IMR-90 (cell line): ENCODE measurements at regions not wholly inside any gene's neighbourhood (a gene's known extent, or its start where the extent isn't known, plus 50 kb on each side); places are given as distances from the start of the nearest gene placed in this dataset.
A peak's percentile ranks its signal among the peaks of the same experiment; 100 is the strongest.

ENCODE experiments used
- ATAC-seq: fragments of 200-7000 bp; cut with Tn5 transposase; 2 replicates; pipeline ENCODE4 v1.9.1; 2020; ENCODE audit warnings: low read depth, mild to moderate bottlenecking, moderate library complexity
- BruUV-seq: library from RNA; stranded (reverse); fragments of 400-500 nt; replicated peaks from 2 replicates; lab custom pipeline; 2021; lab: Mats Ljungman, UMichigan
- CTCF ChIA-PET: fragments of 300-600 bp; formaldehyde crosslinking; extraction: SDS; loops from one replicate; lab custom pipeline; 2021; ENCODE audit warnings: antibody characterized with exemption; lab: Yijun Ruan, JAX
- POLR2A ChIA-PET: fragments of 300-600 bp; sonication (Branson Sonifier 250); formaldehyde crosslinking; loops from one replicate; lab custom pipeline; 2022; ENCODE audit warnings: antibody characterized with exemption; ENCODE audit not compliant: unreplicated experiment; lab: Charles Lee
- DNase-seq: peaks from one replicate; pipeline ENCODE4 v3.0.0; 2013
- H2AFZ ChIP-seq: replicated peaks from 2 replicates; pipeline ENCODE3; 2013; ENCODE audit warnings: low read length, mild to moderate bottlenecking; ENCODE audit not compliant: poor library complexity
- H2AK5ac ChIP-seq: 2 replicates; pipeline ENCODE4 v1.6.1; 2013; ENCODE audit warnings: low read depth, low read length, inconsistent platforms
- H2AK9ac ChIP-seq: replicated peaks from 2 replicates; pipeline ENCODE3; 2013; ENCODE audit warnings: mild to moderate bottlenecking, low read depth, low read length, moderate library complexity; ENCODE audit not compliant: poor library complexity
- H2BK120ac ChIP-seq: 2 replicates; pipeline ENCODE4 v1.6.1; 2013; ENCODE audit warnings: low read depth, low read length, inconsistent platforms
- H2BK15ac ChIP-seq: 3 replicates; pipeline ENCODE4 v1.6.1; 2013; ENCODE audit warnings: low read depth, low read length, inconsistent platforms
- H2BK20ac ChIP-seq: 2 replicates; pipeline ENCODE4 v1.6.1; 2013; ENCODE audit warnings: low read depth, mild to moderate bottlenecking, inconsistent platforms, low read length, moderate library complexity
- H2BK5ac ChIP-seq: 2 replicates; pipeline ENCODE4 v1.6.1; 2013; ENCODE audit warnings: mild to moderate bottlenecking, low read depth, low read length, inconsistent platforms; ENCODE audit not compliant: poor library complexity, severe bottlenecking
- H3K14ac ChIP-seq: replicated peaks from 2 replicates; pipeline ENCODE4 v1.6.1; 2013; ENCODE audit warnings: low read depth, low read length, inconsistent platforms
- H3K18ac ChIP-seq: 2 replicates; pipeline ENCODE4 v1.6.1; 2013; ENCODE audit warnings: low read depth, low read length, control low read depth
- H3K23ac ChIP-seq: 2 replicates; pipeline ENCODE4 v1.6.1; 2013; ENCODE audit warnings: low read depth, low read length, inconsistent platforms
- H3K27ac ChIP-seq: 2 replicates; pipeline ENCODE4 v1.5.1; 2013; ENCODE audit warnings: mild to moderate bottlenecking, control low read depth, low read length; ENCODE audit not compliant: insufficient read depth
- H3K27me3 ChIP-seq: 2 replicates; pipeline ENCODE4 v1.6.1; 2013; ENCODE audit warnings: low read length; ENCODE audit not compliant: control insufficient read depth, insufficient read depth
- H3K36me3 ChIP-seq: 2 replicates; pipeline ENCODE4 v1.6.1; 2013; ENCODE audit warnings: low read length, mixed read lengths; ENCODE audit not compliant: control insufficient read depth, insufficient read depth
- H3K4ac ChIP-seq: 2 replicates; pipeline ENCODE4 v1.6.1; 2013; ENCODE audit warnings: low read depth, low read length, inconsistent platforms
- H3K4me1 ChIP-seq: 2 replicates; pipeline ENCODE4 v1.6.1; 2013; ENCODE audit warnings: low read length, mixed read lengths; ENCODE audit not compliant: control insufficient read depth, insufficient read depth
- H3K4me2 ChIP-seq: 2 replicates; pipeline ENCODE4 v1.6.1; 2013; ENCODE audit warnings: low read depth, mild to moderate bottlenecking, control low read depth, low read length, moderate library complexity
- H3K4me3 ChIP-seq: 2 replicates; pipeline ENCODE4 v1.5.1; 2013; ENCODE audit warnings: low read depth, mild to moderate bottlenecking, control low read depth, low read length, moderate library complexity; ENCODE audit not compliant: insufficient read depth
- H3K56ac ChIP-seq: 2 replicates; pipeline ENCODE4 v1.6.1; 2013; ENCODE audit warnings: low read length, inconsistent platforms; ENCODE audit not compliant: insufficient read depth; ENCODE audit errors: extremely low read depth
- H3K79me1 ChIP-seq, 2 experiments: 2 replicates each; pipeline ENCODE4 v1.6.1; 2013; ENCODE audit warnings: low read length in 2 of 2, inconsistent platforms in 1 of 2, low read depth in 1 of 2
- H3K9ac ChIP-seq: 2 replicates; pipeline ENCODE4 v1.6.1; 2013; ENCODE audit warnings: low read depth, low read length, control low read depth
- H3K9me1 ChIP-seq: 2 replicates; pipeline ENCODE4 v1.6.1; 2013; ENCODE audit warnings: low read length, inconsistent platforms; ENCODE audit not compliant: insufficient read depth
- H3K9me3 ChIP-seq: 2 replicates; pipeline ENCODE4 v1.6.1; 2013; ENCODE audit warnings: low read length; ENCODE audit not compliant: control insufficient read depth, insufficient read depth
- H4K20me1 ChIP-seq: 2 replicates; pipeline ENCODE4 v1.6.1; 2013; ENCODE audit warnings: low read length, inconsistent platforms; ENCODE audit not compliant: insufficient read depth
- H4K5ac ChIP-seq: 2 replicates; pipeline ENCODE4 v1.6.1; 2013; ENCODE audit warnings: mild to moderate bottlenecking, low read depth, low read length, control low read depth
- H4K8ac ChIP-seq, 2 experiments: 2 replicates each; pipeline ENCODE4 v1.6.1; 2013; ENCODE audit warnings: low read depth in 2 of 2, low read length in 2 of 2, control low read depth in 1 of 2, inconsistent platforms in 1 of 2
- H4K91ac ChIP-seq: 2 replicates; pipeline ENCODE4 v1.6.1; 2013; ENCODE audit warnings: low read depth, low read length, inconsistent platforms; ENCODE audit not compliant: insufficient read depth
- FOS ChIP-seq: fragments of 150-350 bp; IDR thresholded peaks from 2 replicates; pipeline ENCODE4 v1.6.1; 2016; ENCODE audit warnings: low read depth, low read length
- RCOR1 ChIP-seq: IDR thresholded peaks from 2 replicates; pipeline ENCODE4 v1.6.1; 2012; ENCODE audit warnings: mild to moderate bottlenecking, low read length, improper control_type of control experiment; ENCODE audit not compliant: insufficient replicate concordance
- WGBS, 2 experiments: methylation state at CpG; one replicate each; pipeline versions ENCODE4 v1.1.5 to v1.1.7; 2013; ENCODE audit warnings: missing lambda C conversion rate in 2 of 2; ENCODE audit not compliant: insufficient read length in 1 of 2; ENCODE audit errors: extremely low coverage in 2 of 2; 5-methylcytosine and 5-hydroxymethylcytosine counted together
- dilution Hi-C: fragments of 300-500 bp; cut with HindIII; formaldehyde crosslinking; loops from one replicate; pipeline ENCODE4 v1.14.3; 2018; ENCODE audit warnings: low sequenced_read_pairs; ENCODE audit not compliant: unreplicated experiment
- in situ Hi-C: fragments of 300-500 bp; cut with MboI; formaldehyde crosslinking; loops from 3 replicates; pipeline ENCODE4 v1.14.3; 2019; ENCODE audit warnings: low sequenced_read_pairs, inconsistent platforms, mixed read lengths
- intact Hi-C: fragments of 100-400 bp; cut with micrococcal nuclease; formaldehyde crosslinking; loops from 2 replicates; pipeline ENCODE4 v1.10.0; 2022

- no peak overlapping the region for H2BK20ac ChIP-seq
- WGBS, 2 experiments = no CpG with 5 or more reads among the region's 3 CpGs
- no peaks in the 10 kb centered on the region for H3K79me1 ChIP-seq
- H3K56ac ChIP-seq = no peak overlapping the region
- no peak overlapping the region for H3K4ac ChIP-seq
- H4K20me1 ChIP-seq = no peaks in the 10 kb centered on the region
- DNase-seq = peak; percentile 39
- no TSS peak for BruUV-seq
- H3K4me2 ChIP-seq = no peak overlapping the region
- ChIA-PET POLR2A (no interaction called here), CTCF (interaction anchor here (0.6 kb wide), 1 partner anchor 892 kb away, joined by 3 read pairs; no protein-coding TSS in a partner anchor)
- peak overlapping the region; percentile 50 for H2AK9ac ChIP-seq
- H3K18ac ChIP-seq = no peak overlapping the region
- in situ Hi-C loops = no loop called here
- H3K14ac ChIP-seq = no peak overlapping the region
- dilution Hi-C loops = no loop called here
- TF ChIP-seq RCOR1 (no peak), FOS (peak; percentile 72; the same call in 1 of the 2 replicates)
- H2BK5ac ChIP-seq = no peak overlapping the region
- ATAC-seq = no peak
- intact Hi-C loops = no loop called here
- H2AFZ ChIP-seq = no peak overlapping the region
- no peak overlapping the region for H3K4me3 ChIP-seq
- H3K27me3 ChIP-seq = peaks cover 2% of the 10 kb centered on the region; the same call in 1 of the 2 replicates
- H3K23ac ChIP-seq = no peak overlapping the region
- no peak overlapping the region for H3K9ac ChIP-seq
- H3K27ac ChIP-seq = no peak overlapping the region
- no peak overlapping the region for H4K8ac ChIP-seq
- H3K36me3 ChIP-seq = no peaks in the 10 kb centered on the region
- no peaks in the 10 kb centered on the region for H3K9me3 ChIP-seq
- no peak overlapping the region for H2AK5ac ChIP-seq
- no peak overlapping the region for H2BK15ac ChIP-seq
- H2BK120ac ChIP-seq = no peak overlapping the region
- H4K91ac ChIP-seq = no peak overlapping the region
- peaks cover 2% of the 10 kb centered on the region; the same call in 1 of the 2 replicates for H3K9me1 ChIP-seq
- peaks cover 3% of the 10 kb centered on the region; the same call in 1 of the 2 replicates for H3K4me1 ChIP-seq
- no peak overlapping the region for H4K5ac ChIP-seq
Observed at GRCh38 chr9:87212605-87213021, 265.3 kb upstream of the GAS1 start.
